Pulmonary artery endothelial cell (primary cell): ENCODE measurements at regions not wholly inside any gene's neighbourhood (a gene's known extent, or its start where the extent isn't known, plus 50 kb on each side); places are given as distances from the start of the nearest gene placed in this dataset.

Experiments used
- DNase-seq: peaks from one replicate; pipeline ENCODE4 v3.0.0-alpha.2; 2011; ENCODE audit warnings: low read depth, low spot score

GRCh38 chr4:160809576-160809975 is 1354.2 kb downstream of the FSTL5 start:
- no peak for DNase-seq

- no peak for DNase-seq
Observed at GRCh38 chr4:160810424-160810823, 1353.4 kb downstream of the FSTL5 start.

DNA sequence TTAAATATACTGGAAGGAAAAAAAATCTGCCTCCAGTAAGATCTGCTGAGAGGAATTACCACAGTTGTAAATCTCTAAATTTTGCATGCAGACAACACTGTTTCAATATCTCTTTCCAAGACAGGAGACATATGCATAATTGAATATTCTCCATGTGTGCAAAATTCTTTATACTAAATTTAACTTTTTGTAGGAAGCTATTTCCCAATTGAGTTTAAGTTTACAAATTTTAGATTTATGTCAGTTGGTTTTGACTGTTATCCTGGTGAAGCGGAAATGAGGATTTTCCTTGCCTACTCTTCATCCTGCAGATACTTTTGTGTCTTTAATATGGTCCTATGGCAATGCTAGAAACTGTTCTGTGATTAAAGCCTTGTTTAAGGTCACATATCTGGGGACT is 1352.9 kb downstream of the FSTL5 start:
- no peak for DNase-seq

GRCh38 chr4:160811956-160812355 is 1351.8 kb downstream of the FSTL5 start:
- no peak for DNase-seq

GRCh38 chr4:160814726-160815125 is 1349.1 kb downstream of the FSTL5 start:
- no peak for DNase-seq

DNA sequence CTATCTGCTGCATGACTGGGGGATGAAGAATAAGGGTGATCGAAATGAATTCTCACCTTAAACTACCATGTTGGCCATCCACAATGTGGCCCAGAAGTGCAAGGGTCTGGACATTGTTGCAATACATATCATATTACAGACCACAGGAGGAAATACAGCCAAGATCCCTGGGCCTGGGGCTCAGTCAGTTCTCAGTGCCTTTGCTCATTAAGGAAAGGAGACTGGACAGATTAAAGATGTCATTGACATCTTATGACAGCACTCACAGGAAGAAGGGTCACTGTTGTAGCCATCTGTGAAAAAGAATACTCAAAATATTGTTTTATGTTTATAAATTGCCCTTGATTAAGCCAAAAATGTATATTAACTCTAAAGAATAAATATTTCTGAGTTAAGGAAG is 1345.2 kb downstream of the FSTL5 start:
- DNase-seq = no peak

DNA sequence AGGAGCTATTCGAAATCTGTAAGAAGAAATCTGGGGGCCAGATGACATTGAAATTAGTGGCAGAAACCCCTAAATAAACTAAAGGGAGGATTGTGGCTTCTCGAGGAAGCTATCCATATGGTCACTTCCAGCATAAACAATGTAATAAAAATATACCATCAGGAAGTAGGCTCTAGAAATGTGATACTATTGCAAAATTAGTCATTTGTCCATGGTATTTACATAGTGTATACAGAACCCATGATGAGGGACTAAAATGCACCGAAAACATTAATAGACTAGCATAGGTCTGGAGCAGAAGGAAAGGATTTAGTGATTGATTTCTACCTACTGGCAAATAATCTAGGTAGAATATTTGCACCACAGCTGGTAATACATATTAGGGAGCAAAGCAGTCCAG is 1344.0 kb downstream of the FSTL5 start:
- DNase-seq = no peak

DNA sequence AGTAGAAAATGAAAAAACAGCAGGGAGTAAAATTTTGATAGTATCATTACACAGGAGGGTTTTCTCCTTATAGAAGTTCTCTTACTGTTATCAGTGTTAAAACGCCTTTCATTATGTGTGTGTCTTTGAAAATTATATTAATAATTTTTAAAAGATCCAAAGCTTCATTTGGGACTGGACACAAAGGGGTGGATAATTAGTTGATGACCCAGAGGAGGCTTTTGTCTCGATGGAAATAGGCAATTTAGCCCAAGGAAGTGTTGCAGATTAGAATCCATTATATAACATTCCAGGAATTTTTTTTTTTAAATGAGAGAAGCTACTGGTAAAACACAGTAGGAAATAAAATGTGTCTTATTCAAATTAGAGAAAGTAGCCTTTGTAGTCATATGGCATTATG is 1339.3 kb downstream of the FSTL5 start:
- no peak for DNase-seq

DNA sequence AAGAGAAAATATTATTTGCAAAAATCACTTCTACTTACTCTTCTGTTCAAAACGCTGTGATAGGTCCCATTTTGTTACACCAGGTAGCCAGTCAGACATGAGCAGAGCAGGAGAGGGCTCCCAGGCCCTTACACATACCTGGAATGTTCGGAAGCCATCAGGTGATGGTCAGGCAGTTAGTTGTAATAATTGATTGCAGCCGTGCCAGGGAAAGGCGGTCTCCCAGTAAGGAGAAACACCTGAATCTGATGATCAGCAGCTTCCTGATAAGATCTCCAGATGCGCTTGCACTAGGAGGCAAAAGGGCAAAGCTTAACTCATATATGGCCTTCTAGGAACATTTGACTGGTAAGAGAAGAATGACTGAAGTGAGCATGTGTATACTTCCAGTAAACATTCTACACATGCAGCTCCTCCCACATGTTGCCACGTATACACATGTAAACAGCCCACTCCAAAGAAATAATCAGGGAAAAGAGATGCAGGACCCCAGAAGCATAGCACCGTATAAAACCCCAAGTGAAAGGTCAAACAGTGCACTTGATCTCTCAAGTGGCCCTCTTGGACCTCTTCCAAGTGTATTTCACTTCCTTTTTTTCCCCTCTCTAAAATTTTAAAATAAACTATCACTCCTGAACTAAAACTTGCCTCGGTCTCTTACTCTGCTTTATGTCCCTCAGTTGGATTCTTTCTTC is 1338.0 kb downstream of the FSTL5 start:
- no peak for DNase-seq

- no peak for DNase-seq
Observed at GRCh38 chr4:160826339-160826679, 1337.5 kb downstream of the FSTL5 start.

DNA sequence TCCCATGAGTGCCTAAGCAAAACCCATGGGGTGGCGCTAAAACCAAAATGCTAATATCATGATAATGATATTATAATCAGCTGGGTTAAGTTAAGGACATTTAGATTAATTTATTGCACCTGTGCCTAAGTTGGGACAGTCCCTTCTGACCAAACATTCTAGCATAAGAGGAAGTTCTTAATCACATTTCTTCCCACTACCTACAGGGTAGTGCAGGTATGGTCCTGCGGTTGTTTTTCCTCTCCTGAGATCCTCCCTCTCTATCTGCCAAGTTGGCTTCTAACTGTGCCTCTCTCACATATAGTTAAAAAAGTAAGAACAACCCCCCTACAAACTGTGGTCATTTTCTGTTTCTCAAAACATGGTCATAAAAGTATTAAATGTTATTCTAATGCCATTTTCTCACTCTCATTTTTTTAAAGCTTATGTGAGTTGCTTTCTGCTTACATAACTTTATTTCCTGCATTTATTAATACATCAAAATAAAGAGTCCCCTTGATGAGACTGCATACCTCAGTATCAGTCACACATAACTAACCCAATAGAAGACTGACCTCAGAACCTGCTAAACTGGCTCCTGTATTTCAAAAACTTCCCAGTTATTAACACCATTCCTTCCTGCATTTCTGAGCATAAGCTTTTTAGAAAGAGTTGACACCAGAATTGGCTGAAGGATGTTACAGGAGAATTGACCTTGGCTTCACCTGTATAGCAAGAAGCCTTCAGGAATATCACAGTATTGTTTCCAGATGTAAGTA is 1332.5 kb downstream of the FSTL5 start:
- no peak for DNase-seq

DNA sequence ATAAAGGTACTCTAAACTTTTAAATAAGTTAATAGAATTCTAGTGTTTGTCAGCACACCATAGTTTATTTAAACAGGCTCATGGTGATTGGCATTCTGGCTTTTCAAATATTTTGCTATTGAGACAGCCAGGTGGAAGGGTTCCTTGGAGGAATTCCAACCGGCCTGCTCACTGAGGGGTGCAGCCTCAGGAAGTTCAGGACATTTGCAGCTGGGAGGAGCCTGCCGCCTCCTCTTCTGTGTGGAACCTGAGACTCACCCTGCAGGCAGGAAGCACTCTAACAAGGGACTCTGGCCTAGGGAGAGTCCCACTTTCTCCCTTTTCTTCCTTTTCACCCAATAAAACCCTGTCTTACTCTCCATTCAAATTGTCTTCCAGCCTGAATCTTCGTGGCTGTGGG is 1328.0 kb downstream of the FSTL5 start:
- DNase-seq = no peak

GRCh38 chr4:160836431-160836830 is 1327.4 kb downstream of the FSTL5 start:
- no peak for DNase-seq

DNA sequence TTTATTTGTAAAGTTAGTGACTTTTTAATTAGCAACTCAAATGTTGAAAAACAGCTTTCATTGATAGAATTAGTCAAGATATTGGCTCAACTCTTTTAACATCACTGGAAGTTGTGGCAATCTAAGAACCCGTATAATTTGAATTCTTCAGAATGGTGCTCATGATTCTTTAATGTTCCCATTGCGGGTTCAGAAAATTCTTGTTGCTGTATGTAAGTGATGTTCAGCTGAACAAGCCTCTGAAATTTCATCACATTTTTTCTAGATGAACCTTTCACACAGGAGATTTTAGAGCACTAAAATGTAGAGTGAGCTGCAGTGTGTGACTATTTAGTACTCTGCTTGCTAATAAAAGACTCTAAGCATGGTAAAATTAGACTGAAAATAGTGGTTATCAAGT is 1317.7 kb downstream of the FSTL5 start:
- DNase-seq = no peak

DNA sequence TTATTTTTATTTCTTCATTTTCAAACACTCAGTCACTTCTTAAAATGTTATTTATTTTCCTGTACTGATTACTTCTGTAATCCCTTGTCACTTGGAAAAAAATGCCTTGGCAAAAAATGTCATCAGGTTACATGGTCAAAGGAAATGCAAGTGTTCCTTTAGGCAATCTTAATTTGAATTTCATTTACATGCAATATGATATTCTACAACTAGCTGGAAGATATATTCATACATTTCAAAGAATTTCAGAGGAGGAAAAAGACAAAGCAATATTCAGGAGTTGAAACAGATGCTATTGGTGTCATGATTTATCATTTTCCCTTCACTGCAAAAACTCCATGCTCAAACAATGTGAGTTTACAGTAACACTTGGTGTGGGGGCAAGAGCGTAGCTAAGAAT is 1316.6 kb downstream of the FSTL5 start:
- DNase-seq = no peak

- DNase-seq = no peak
Observed at GRCh38 chr4:160848489-160848888, 1315.3 kb downstream of the FSTL5 start.

- no peak for DNase-seq
Observed at GRCh38 chr4:160848901-160849760, 1314.7 kb downstream of the FSTL5 start.

DNA sequence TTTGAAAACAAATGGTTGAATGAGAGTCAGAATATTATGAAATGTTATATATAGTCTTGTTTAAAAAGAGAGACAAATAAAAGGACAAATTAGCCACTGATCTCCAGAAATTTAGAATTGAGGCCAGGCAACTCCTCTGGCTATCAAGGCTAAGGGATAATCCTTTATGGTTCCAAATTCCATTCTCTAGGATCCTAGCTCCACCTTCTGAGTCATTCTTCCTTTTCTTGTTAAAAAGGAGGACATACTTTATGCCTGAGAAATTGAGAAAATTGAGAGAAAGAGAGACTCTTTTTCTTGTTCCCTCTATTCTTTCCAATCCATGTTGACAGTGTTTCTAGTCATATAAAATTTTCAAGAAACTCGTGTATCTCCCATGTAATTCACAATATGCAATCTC is 1299.5 kb downstream of the FSTL5 start:
- DNase-seq = no peak

DNA sequence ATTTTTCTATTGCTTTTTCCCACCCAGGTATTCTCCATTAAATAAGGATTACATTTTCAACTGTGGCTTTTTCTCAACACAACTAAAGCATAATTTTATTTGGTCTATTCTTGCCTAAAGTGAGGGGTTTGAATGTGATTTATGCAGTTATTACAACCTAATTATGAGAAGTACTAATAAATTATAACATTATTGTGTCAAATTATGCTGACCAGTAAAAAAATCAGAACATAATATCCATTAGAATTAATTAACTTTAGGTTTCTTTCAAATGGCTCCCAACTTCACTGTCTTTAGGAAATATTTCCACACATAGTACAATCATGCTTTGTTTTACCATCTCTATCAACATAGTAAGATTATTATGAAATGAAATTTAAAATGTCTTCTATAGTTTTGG is 1293.9 kb downstream of the FSTL5 start:
- no peak for DNase-seq

DNA sequence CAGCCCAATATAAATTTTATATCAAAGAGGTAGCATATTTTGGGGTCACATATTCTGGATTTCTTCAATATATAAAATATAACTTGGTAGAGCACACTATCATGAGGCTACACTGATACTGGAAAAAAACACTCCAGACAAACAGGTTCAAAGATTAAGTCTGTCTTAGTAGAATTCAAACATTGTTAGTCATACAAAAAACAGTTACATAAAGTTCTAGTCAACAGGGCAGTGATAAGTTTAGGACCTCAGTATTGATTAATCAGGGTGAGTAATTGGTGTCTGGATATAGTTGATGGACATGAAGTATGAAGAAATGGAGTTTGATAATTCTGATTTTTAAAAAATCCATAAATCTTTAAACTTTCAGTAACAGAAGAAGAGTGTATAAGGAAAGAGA is 1291.3 kb downstream of the FSTL5 start:
- DNase-seq = no peak

GRCh38 chr4:160877087-160877790 is 1286.6 kb downstream of the FSTL5 start:
- DNase-seq = no peak

DNA sequence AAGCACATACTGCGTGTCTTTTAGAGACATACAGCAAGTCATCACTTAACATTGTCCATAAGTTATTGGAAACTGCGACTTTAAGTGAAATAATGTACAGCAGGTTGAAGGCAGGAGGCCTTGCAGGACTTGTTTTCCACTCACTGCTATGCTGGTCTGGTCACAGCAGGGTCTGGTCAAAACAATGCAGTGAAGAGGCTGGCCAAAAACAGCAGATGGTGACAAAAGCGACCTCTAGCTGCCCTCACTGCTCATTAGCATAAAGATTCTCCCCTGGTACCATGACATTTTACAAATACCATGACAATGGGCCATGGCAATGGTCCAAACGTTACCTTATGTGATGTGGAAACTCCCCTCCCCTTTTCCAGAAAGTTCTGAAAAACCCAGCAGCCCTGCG is 1283.6 kb downstream of the FSTL5 start:
- no peak for DNase-seq
